ENCODE measurements at regions not wholly inside any gene's neighbourhood (a gene's known extent, or its start where the extent isn't known, plus 50 kb on each side); places are given as distances from the start of the nearest gene placed in this dataset.

GRCh38 chr4:106864231-106864630, 171.9 kb downstream of the DKK2 start:
- TF ChIP-seq CTCF (IDR thresholded peaks at IDR 0.05; ENCODE audit: insufficient read depth, low read length, poor library complexity, severe bottlenecking) (no peak), EZH2phosphoT487 (conservative IDR thresholded peaks at IDR 0.05; ENCODE audit: low read length) (no peak)

Data from SU-DHL-6 (cell line).